Activated naive CD8-positive, alpha-beta T cell treated with anti-CD3 and anti-CD28 coated beads, Interleukin-2, amount 50 U/mL, for 24 hours (primary cell): ENCODE measurements at regions not wholly inside any gene's neighbourhood (a gene's known extent, or its start where the extent isn't known, plus 50 kb on each side); places are given as distances from the start of the nearest gene placed in this dataset.

Source experiments
- ATAC-seq: fragments of 150-1000 bp; cut with Tn5 transposase; one replicate; pipeline ENCODE4 v1.10.0; 2021
- DNase-seq: peaks from one replicate; pipeline ENCODE4 v3.0.0; 2021
- H3K27ac Mint-ChIP-seq: one replicate; pipeline ENCODE4 v1.8.0; 2021; ENCODE audit warnings: mild to moderate bottlenecking, mixed read lengths
- H3K27me3 Mint-ChIP-seq: one replicate; pipeline ENCODE4 v1.8.0; 2021; ENCODE audit warnings: mixed read lengths
- H3K36me3 Mint-ChIP-seq: one replicate; pipeline ENCODE4 v1.8.0; 2021; ENCODE audit warnings: low read depth, mixed read lengths
- H3K4me1 Mint-ChIP-seq: one replicate; pipeline ENCODE4 v1.8.0; 2021; ENCODE audit warnings: mixed read lengths
- H3K4me3 Mint-ChIP-seq: one replicate; pipeline ENCODE4 v1.8.0; 2021; ENCODE audit warnings: mild to moderate bottlenecking, moderate library complexity, mixed read lengths
- H3K9me3 Mint-ChIP-seq: one replicate; pipeline ENCODE4 v1.8.0; 2021; ENCODE audit warnings: mixed read lengths

DNA sequence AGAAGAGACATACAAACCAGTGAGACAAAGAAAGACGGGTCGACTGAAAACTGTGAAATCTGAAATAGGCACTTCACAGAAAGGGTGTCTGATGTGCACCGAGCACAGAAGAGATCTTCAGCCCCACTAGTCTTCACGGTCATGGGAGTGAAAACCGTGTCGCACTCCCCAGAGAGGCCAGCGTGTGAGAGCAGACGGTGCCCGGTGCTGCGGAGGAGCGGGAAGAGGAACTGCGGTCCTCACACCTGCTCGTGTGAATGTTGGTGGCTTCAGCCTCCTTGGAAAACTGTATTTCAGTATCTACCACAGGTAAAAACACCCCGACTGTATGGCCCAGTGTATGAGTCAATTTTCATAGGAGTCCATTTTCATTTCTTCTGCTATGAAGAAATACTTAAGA, 382.9 kb downstream of the BRD1 start:
- DNase-seq = no peak
- H3K27me3 Mint-ChIP-seq = peaks cover 30% of the 10 kb centered on the region
- no peak overlapping the region for H3K4me3 Mint-ChIP-seq
- ATAC-seq = no peak
- H3K36me3 Mint-ChIP-seq = no peaks in the 10 kb centered on the region
- no peaks in the 10 kb centered on the region for H3K9me3 Mint-ChIP-seq
- H3K4me1 Mint-ChIP-seq = peaks cover 11% of the 10 kb centered on the region
- no peak overlapping the region for H3K27ac Mint-ChIP-seq

DNA sequence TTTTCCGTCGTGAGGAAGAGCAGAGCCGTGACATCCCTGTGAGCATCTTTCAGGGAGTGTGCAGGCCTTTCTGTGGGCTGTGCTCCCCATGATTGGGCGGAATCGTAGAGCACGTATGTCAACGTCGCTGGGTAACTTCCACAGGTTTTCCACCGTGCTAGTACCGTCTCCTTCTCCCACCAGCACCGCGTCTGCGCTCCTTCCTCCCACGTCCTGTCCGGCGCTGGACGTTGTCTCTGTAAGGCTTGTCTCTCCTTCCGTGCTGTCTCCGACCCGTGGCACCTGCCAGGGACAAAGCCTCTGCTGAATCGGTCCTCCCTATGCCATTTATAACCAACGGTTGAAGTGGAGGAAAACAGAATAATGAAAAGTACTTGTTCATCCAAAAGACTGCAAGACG, 386.7 kb downstream of the BRD1 start:
- H3K27ac Mint-ChIP-seq = no peak overlapping the region

DNA sequence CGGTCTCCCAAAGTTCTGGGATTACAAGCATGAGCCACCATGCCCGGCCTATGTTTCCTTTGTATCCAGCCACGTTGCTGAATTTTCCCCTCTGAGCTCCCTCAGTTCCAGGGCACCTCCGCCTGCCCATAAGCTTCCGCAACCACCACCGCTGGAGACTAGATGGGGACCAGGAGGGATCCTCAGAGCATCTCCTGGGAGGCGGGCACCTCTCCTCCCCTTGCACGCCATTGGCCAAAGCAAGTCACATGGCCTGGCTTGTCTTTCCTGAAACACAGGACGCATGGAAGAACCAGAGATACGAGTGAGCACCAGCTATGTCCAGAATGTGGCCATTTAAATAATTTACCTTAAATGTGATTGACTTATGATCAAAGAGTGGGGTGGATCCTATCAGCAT, 388.3 kb downstream of the BRD1 start:
- H3K4me3 Mint-ChIP-seq = no peak overlapping the region
- H3K9me3 Mint-ChIP-seq = no peaks in the 10 kb centered on the region
- H3K4me1 Mint-ChIP-seq = no peaks in the 10 kb centered on the region
- no peak for DNase-seq
- H3K27ac Mint-ChIP-seq = no peak overlapping the region
- peaks cover 6% of the 10 kb centered on the region for H3K27me3 Mint-ChIP-seq
- no peak for ATAC-seq
- no peaks in the 10 kb centered on the region for H3K36me3 Mint-ChIP-seq

More for the DNA sequence above, 386.7 kb downstream of the BRD1 start:
- no peak for ATAC-seq
- Mint-ChIP-seq H3K36me3 (no peaks in the 10 kb centered on the region), H3K9me3 (no peaks in the 10 kb centered on the region), H3K27me3 (peaks cover 11% of the 10 kb centered on the region), H3K4me3 (no peak overlapping the region), H3K4me1 (peaks cover 6% of the 10 kb centered on the region)
- DNase-seq = no peak

DNA sequence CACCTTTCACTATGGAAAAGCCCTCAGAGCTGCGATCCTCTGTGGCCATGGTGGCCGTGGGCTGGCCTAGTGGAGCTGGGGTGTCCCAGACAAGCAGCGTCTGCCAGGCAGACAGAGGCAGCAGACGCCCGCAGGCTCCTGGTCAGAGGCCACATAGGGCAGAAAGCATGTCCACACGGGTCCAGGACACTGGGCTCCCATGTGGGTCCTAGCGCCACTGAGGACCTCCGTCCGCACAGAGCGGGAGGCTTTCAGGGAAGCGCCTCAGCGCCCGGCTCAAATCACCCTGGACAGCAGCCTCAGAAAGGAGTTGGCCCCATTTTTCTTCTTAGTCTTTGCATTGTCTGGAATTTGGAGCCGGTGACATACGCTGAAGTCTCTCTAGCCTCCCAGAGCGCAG, 389.7 kb downstream of the BRD1 start:
- no peaks in the 10 kb centered on the region for H3K4me1 Mint-ChIP-seq
- no peaks in the 10 kb centered on the region for H3K9me3 Mint-ChIP-seq
- DNase-seq (no peak), ATAC-seq (no peak)
- H3K27ac Mint-ChIP-seq = no peak overlapping the region
- peaks cover 6% of the 10 kb centered on the region for H3K27me3 Mint-ChIP-seq
- no peaks in the 10 kb centered on the region for H3K36me3 Mint-ChIP-seq
- no peak overlapping the region for H3K4me3 Mint-ChIP-seq

- Mint-ChIP-seq H3K27me3 (peaks cover 3% of the 10 kb centered on the region), H3K4me1 (no peaks in the 10 kb centered on the region), H3K4me3 (no peak overlapping the region), H3K36me3 (no peaks in the 10 kb centered on the region), H3K27ac (no peak overlapping the region), H3K9me3 (no peaks in the 10 kb centered on the region)
- no peak for DNase-seq
- no peak for ATAC-seq
Measured at GRCh38 chr22:49437356-49437755, 390.3 kb downstream of the BRD1 start.

- DNase-seq (no peak), ATAC-seq (no peak)
- Mint-ChIP-seq H3K36me3 (no peaks in the 10 kb centered on the region), H3K4me1 (no peaks in the 10 kb centered on the region), H3K9me3 (no peaks in the 10 kb centered on the region), H3K4me3 (no peak overlapping the region), H3K27ac (no peak overlapping the region), H3K27me3 (peaks cover 3% of the 10 kb centered on the region)
Measured at GRCh38 chr22:49436056-49436455, 391.6 kb downstream of the BRD1 start.

- DNase-seq (no peak), ATAC-seq (no peak)
- Mint-ChIP-seq H3K4me3 (no peak overlapping the region), H3K27me3 (peaks cover 2% of the 10 kb centered on the region), H3K9me3 (no peaks in the 10 kb centered on the region), H3K27ac (no peak overlapping the region), H3K4me1 (no peaks in the 10 kb centered on the region), H3K36me3 (no peaks in the 10 kb centered on the region)
Measured at GRCh38 chr22:49435596-49435995, 392.1 kb downstream of the BRD1 start.

DNA sequence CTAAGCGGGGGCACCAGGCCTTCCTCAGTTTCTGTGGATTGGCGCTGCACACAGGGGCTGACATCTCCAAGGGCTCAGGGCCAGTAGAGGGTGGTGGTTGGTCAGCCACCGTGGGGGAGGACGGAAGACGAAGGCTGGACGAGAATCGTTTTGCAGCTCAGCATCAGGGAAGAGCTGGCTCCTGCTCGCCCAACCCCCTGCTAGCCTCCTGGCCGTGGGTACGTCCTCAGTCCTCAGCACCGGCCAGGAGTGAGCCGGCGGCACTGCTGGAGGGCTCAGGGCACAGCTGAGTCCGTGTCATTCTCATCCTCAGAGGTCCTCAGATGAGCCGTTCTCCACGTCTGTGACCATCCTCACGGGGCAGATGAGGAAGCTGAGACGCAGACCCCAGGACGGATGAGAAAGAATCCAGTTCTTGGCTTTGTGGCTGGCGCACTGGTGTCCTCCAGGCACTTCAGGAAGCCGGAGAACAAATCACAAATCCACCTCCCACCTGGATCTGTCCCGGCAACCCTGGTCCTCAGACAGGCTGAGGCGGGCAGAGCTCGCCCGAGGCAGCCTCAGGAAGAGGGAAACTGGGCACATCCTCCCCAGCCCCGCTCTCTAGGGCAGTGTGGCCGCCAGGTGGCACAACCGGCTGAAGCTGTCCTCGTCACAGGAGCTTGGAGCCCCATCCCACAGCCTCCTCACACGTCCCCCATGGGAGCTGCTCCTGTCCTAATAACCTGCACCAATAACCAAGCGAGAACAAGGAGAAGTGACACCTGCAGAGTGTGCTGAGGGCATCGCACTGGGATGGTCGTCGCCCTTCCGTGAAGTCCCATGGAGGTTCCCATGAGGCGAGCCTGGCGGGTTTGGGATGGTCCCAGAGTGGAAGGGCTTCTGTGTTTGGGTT, 393.7 kb downstream of the BRD1 start:
- ATAC-seq (no peak), DNase-seq (no peak)
- Mint-ChIP-seq H3K36me3 (no peaks in the 10 kb centered on the region), H3K4me3 (no peak overlapping the region), H3K27ac (no peak overlapping the region), H3K4me1 (no peaks in the 10 kb centered on the region), H3K9me3 (no peaks in the 10 kb centered on the region), H3K27me3 (peaks cover 8% of the 10 kb centered on the region)

GRCh38 chr22:49432897-49433443, 394.7 kb downstream of the BRD1 start:
- H3K4me3 Mint-ChIP-seq = no peak overlapping the region
- H3K27me3 Mint-ChIP-seq = peaks cover 12% of the 10 kb centered on the region
- no peaks in the 10 kb centered on the region for H3K4me1 Mint-ChIP-seq
- H3K27ac Mint-ChIP-seq = no peak overlapping the region
- ATAC-seq (no peak), DNase-seq (no peak)
- no peaks in the 10 kb centered on the region for H3K36me3 Mint-ChIP-seq
- no peaks in the 10 kb centered on the region for H3K9me3 Mint-ChIP-seq

DNA sequence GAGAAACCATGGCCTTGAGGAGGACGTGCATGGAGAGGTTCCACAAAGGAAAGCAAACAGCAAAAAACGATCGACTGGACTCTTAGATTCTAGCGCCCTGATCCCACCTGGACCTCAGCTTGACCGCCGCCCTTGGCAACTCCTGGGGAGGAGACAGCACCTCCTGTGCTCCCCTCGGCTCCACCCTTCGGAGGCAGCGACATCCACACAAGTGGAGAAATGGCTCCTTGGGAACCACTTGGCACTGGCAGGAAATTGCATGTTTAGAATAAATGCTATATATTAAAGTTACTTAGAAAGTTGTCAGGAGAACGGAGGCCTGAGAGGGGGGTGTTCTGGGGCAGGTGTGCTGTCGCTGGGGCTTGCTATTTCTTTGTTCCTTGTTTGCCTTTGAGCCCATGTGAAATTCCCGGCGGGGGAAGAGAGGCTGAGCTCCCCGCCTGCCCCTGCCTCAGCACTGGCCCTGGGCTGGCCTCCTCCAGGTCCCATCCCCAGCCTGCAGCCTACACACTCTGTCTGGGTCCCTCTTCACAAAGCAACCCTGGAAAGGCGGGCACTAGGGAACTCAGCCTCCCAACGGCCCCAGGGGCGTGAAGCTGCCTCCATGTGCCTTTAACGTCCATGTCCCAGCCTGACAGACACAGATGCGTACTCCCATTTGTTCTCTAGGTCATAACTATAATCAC, 395.3 kb downstream of the BRD1 start:
- no peak overlapping the region for H3K4me3 Mint-ChIP-seq
- ATAC-seq (no peak), DNase-seq (no peak)
- H3K4me1 Mint-ChIP-seq = no peaks in the 10 kb centered on the region
- H3K27me3 Mint-ChIP-seq = peaks cover 12% of the 10 kb centered on the region
- no peaks in the 10 kb centered on the region for H3K36me3 Mint-ChIP-seq
- no peaks in the 10 kb centered on the region for H3K9me3 Mint-ChIP-seq
- no peak overlapping the region for H3K27ac Mint-ChIP-seq

DNA sequence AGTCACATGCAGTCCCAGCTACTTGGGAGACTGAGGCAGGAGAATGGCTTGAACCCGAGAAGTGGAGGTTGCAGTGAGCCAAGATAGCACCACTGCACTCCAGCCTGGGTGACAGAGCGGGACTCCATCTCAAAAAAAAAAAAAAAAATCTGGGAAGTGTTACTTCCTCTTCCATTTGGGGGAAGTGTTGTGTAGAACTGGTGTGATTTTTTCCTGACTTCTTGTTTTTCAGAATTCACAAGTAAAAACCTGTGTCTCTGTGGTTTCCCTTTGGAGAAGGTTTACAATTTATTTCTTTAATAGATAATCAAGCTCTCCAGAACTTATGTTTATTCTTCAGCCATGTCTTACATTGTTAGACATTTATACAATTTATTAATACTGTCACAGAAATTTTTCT, 396.1 kb downstream of the BRD1 start:
- ATAC-seq = no peak
- no peak for DNase-seq
- Mint-ChIP-seq H3K4me3 (no peak overlapping the region), H3K27ac (no peak overlapping the region), H3K9me3 (no peaks in the 10 kb centered on the region), H3K36me3 (no peaks in the 10 kb centered on the region), H3K4me1 (no peaks in the 10 kb centered on the region), H3K27me3 (peaks cover 12% of the 10 kb centered on the region)

GRCh38 chr22:49429066-49429465, 398.6 kb downstream of the BRD1 start:
- no peak overlapping the region for H3K27ac Mint-ChIP-seq
- H3K4me1 Mint-ChIP-seq = no peaks in the 10 kb centered on the region
- no peak for DNase-seq
- H3K27me3 Mint-ChIP-seq = peaks cover 12% of the 10 kb centered on the region
- H3K36me3 Mint-ChIP-seq = no peaks in the 10 kb centered on the region
- no peaks in the 10 kb centered on the region for H3K9me3 Mint-ChIP-seq
- H3K4me3 Mint-ChIP-seq = no peak overlapping the region
- ATAC-seq = no peak

DNA sequence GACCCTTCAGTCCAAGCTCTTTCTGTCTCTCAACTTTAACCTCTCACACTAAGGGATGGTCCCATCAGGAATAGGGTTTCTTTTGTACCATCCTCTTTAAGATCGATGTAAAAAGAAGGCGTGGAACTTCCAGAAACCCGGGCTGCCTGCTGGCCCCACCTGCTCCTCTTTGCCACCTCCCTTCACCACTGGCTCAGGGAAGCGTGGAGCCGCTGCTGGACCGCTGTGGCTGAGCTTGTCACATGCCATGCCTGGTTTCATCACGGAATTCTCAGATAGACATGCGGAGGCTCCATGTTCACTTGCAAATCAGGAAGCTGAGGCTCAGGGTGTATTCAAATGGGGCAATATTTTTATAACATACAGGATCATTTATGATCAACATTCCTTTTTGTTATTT, 399.7 kb downstream of the BRD1 start:
- H3K4me1 Mint-ChIP-seq = no peaks in the 10 kb centered on the region
- no peak for ATAC-seq
- peaks cover 12% of the 10 kb centered on the region for H3K27me3 Mint-ChIP-seq
- H3K36me3 Mint-ChIP-seq = no peaks in the 10 kb centered on the region
- no peak for DNase-seq
- H3K27ac Mint-ChIP-seq = no peak overlapping the region
- H3K4me3 Mint-ChIP-seq = no peak overlapping the region
- H3K9me3 Mint-ChIP-seq = no peaks in the 10 kb centered on the region

GRCh38 chr22:49427341-49427740, 400.3 kb downstream of the BRD1 start:
- peaks cover 12% of the 10 kb centered on the region for H3K27me3 Mint-ChIP-seq
- DNase-seq = no peak
- no peak for ATAC-seq
- H3K9me3 Mint-ChIP-seq = no peaks in the 10 kb centered on the region
- H3K27ac Mint-ChIP-seq = no peak overlapping the region
- no peaks in the 10 kb centered on the region for H3K36me3 Mint-ChIP-seq
- H3K4me1 Mint-ChIP-seq = no peaks in the 10 kb centered on the region
- no peak overlapping the region for H3K4me3 Mint-ChIP-seq

- no peak for ATAC-seq
Measured at GRCh38 chr22:49426618-49427266, 400.9 kb downstream of the BRD1 start.

More at GRCh38 chr22:49426618-49427266, 400.9 kb downstream of the BRD1 start:
- Mint-ChIP-seq H3K9me3 (no peaks in the 10 kb centered on the region), H3K4me1 (no peaks in the 10 kb centered on the region), H3K27ac (no peak overlapping the region), H3K27me3 (peaks cover 12% of the 10 kb centered on the region), H3K4me3 (no peak overlapping the region), H3K36me3 (no peaks in the 10 kb centered on the region)
- no peak for DNase-seq
